H9 (cell line): ENCODE measurements at regions not wholly inside any gene's neighbourhood (a gene's known extent, or its start where the extent isn't known, plus 50 kb on each side); places are given as distances from the start of the nearest gene placed in this dataset.

Experiments
- DNase-seq: peaks from one replicate; pipeline ENCODE4 v3.0.0-alpha.2; 2017
- H2AFZ ChIP-seq: one replicate; pipeline ENCODE4 v1.6.1; 2013; ENCODE audit warnings: mild to moderate bottlenecking, low read length, control low read depth, moderate library complexity
- H2AK5ac ChIP-seq: 2 replicates; pipeline ENCODE4 v1.6.1; 2013; ENCODE audit warnings: low read length, control low read depth, mixed read lengths; ENCODE audit not compliant: insufficient read length
- H2BK120ac ChIP-seq: one replicate; pipeline ENCODE4 v1.6.1; 2013; ENCODE audit warnings: low read depth, mild to moderate bottlenecking, low read length, control low read depth, inconsistent platforms; ENCODE audit not compliant: poor library complexity, severe bottlenecking
- H2BK12ac ChIP-seq: 2 replicates; pipeline ENCODE4 v1.6.1; 2013; ENCODE audit warnings: low read length, control low read depth, mixed read lengths, low read depth; ENCODE audit not compliant: insufficient read length
- H2BK15ac ChIP-seq: 2 replicates; pipeline ENCODE4 v1.6.1; 2013; ENCODE audit warnings: low read depth, low read length, control low read depth
- H2BK20ac ChIP-seq: one replicate; pipeline ENCODE4 v1.6.1; 2013; ENCODE audit warnings: low read depth, mild to moderate bottlenecking, low read length, control low read depth, inconsistent platforms; ENCODE audit not compliant: poor library complexity, severe bottlenecking
- H2BK5ac ChIP-seq: 2 replicates; pipeline ENCODE4 v1.6.1; 2013; ENCODE audit warnings: low read length, control low read depth, mixed read lengths; ENCODE audit not compliant: insufficient read length
- H3K14ac ChIP-seq: 2 replicates; pipeline ENCODE4 v1.6.1; 2013; ENCODE audit warnings: low read length, control low read depth; ENCODE audit not compliant: insufficient read depth
- H3K18ac ChIP-seq: 2 replicates; pipeline ENCODE4 v1.6.1; 2013; ENCODE audit warnings: low read depth, mild to moderate bottlenecking, mixed read lengths, low read length, control low read depth; ENCODE audit not compliant: insufficient read length
- H3K23ac ChIP-seq: 2 replicates; pipeline ENCODE4 v1.6.1; 2013; ENCODE audit warnings: low read length, control low read depth, mixed read lengths, low read depth; ENCODE audit not compliant: insufficient read length
- H3K23me2 ChIP-seq: 2 replicates; pipeline ENCODE4 v1.6.1; 2013; ENCODE audit warnings: low read depth, mild to moderate bottlenecking, mixed read lengths, low read length, control low read depth; ENCODE audit not compliant: insufficient read length, poor library complexity, severe bottlenecking
- H3K27ac ChIP-seq: 2 replicates; pipeline ENCODE4 v1.5.1; 2013; ENCODE audit warnings: low read length, control low read depth, mixed read lengths, low read depth; ENCODE audit not compliant: insufficient read length
- H3K27me3 ChIP-seq: 2 replicates; pipeline ENCODE4 v1.6.1; 2013; ENCODE audit warnings: low read length, control low read depth, inconsistent platforms; ENCODE audit not compliant: insufficient read depth
- H3K4ac ChIP-seq: 2 replicates; pipeline ENCODE4 v1.6.1; 2013; ENCODE audit warnings: low read depth, mild to moderate bottlenecking, control low read depth, inconsistent platforms, low read length, moderate library complexity
- H3K4me1 ChIP-seq: 2 replicates; pipeline ENCODE4 v1.6.1; 2013; ENCODE audit warnings: low read length, control low read depth, inconsistent platforms; ENCODE audit not compliant: insufficient read depth
- H3K4me2 ChIP-seq: 2 replicates; pipeline ENCODE4 v1.6.1; 2013; ENCODE audit warnings: low read length, control low read depth, mixed read lengths; ENCODE audit not compliant: insufficient read length, insufficient read depth
- H3K56ac ChIP-seq: 2 replicates; pipeline ENCODE4 v1.6.1; 2013; ENCODE audit warnings: low read depth, mild to moderate bottlenecking, mixed read lengths, low read length, control low read depth; ENCODE audit not compliant: insufficient read length
- H3K79me1 ChIP-seq: 2 replicates; pipeline ENCODE4 v1.6.1; 2013; ENCODE audit warnings: low read depth, mild to moderate bottlenecking, moderate library complexity, low read length, control low read depth, inconsistent platforms; ENCODE audit not compliant: insufficient read depth, poor library complexity, severe bottlenecking
- H3K79me2 ChIP-seq: 2 replicates; pipeline ENCODE4 v1.6.1; 2013; ENCODE audit warnings: low read length, control low read depth, inconsistent platforms; ENCODE audit not compliant: insufficient read depth
- H3K9ac ChIP-seq: 2 replicates; pipeline ENCODE4 v1.6.1; 2013; ENCODE audit warnings: low read length, control low read depth, mixed read lengths; ENCODE audit not compliant: insufficient read length; ENCODE audit errors: extremely low read depth
- H3K9me3 ChIP-seq: one replicate; pipeline ENCODE4 v1.6.1; 2013; ENCODE audit warnings: low read depth, low read length, inconsistent platforms; ENCODE audit not compliant: control insufficient read depth
- H3T11ph ChIP-seq: one replicate; pipeline ENCODE4 v1.6.1; 2013; ENCODE audit warnings: mild to moderate bottlenecking, low read length, control low read depth, inconsistent platforms
- H4K20me1 ChIP-seq: one replicate; pipeline ENCODE4 v1.6.1; 2013; ENCODE audit not compliant: control insufficient read depth, insufficient read length, insufficient read depth
- H4K5ac ChIP-seq: 2 replicates; pipeline ENCODE4 v1.6.1; 2013; ENCODE audit warnings: low read depth, mild to moderate bottlenecking, mixed read lengths, low read length, control low read depth; ENCODE audit not compliant: insufficient read length
- H4K8ac ChIP-seq: replicated peaks from 2 replicates; pipeline ENCODE4 v1.6.1; 2013; ENCODE audit warnings: low read length, control low read depth, mixed read lengths, low read depth; ENCODE audit not compliant: insufficient read length
- H4K91ac ChIP-seq: 2 replicates; pipeline ENCODE4 v1.6.1; 2013; ENCODE audit warnings: low read depth, mild to moderate bottlenecking, moderate library complexity, mixed read lengths, low read length, control low read depth; ENCODE audit not compliant: insufficient read length
- H3K27ac Mint-ChIP-seq, 3 experiments: 2 replicates in 2 of 3; 3 replicates in 1 of 3; pipeline ENCODE4 v1.8.0; 2020 to 2021; ENCODE audit warnings: mixed read lengths in 3 of 3, mild to moderate bottlenecking in 1 of 3, moderate library complexity in 1 of 3
- H3K27me3 Mint-ChIP-seq: 2 replicates; pipeline ENCODE4 v1.8.0; 2021; ENCODE audit warnings: low read depth, mild to moderate bottlenecking, moderate library complexity, mixed read lengths
- H3K36me3 Mint-ChIP-seq, 3 experiments: 2 replicates in 2 of 3; 3 replicates in 1 of 3; pipeline ENCODE4 v1.8.0; 2020 to 2021; ENCODE audit warnings: low read depth in 3 of 3, mixed read lengths in 3 of 3; ENCODE audit not compliant: insufficient read depth in 1 of 3
- H3K4me1 Mint-ChIP-seq, 2 experiments: 2 replicates each; pipeline ENCODE4 v1.8.0; 2020; ENCODE audit warnings: mixed read lengths in 2 of 2
- H3K4me3 Mint-ChIP-seq, 2 experiments: 2 replicates in 1 of 2; 3 replicates in 1 of 2; pipeline ENCODE4 v1.8.0; 2020 to 2021; ENCODE audit warnings: mild to moderate bottlenecking in 2 of 2, mixed read lengths in 2 of 2, moderate library complexity in 1 of 2
- H3K9me3 Mint-ChIP-seq, 2 experiments: 2 replicates in 1 of 2; 3 replicates in 1 of 2; pipeline ENCODE4 v1.8.0; 2020; ENCODE audit warnings: mild to moderate bottlenecking in 2 of 2, mixed read lengths in 2 of 2, moderate library complexity in 1 of 2
- CTCF ChIP-seq: fragments of 200-600 bp; sonication (generic); conservative IDR thresholded peaks from 3 replicates; pipeline ENCODE4 v1.8.0; 2021; ENCODE audit warnings: antibody characterized with exemption, mild to moderate bottlenecking
- WGBS: extraction: QIAGEN DNeasy Blood & Tissue Kit; methylation state at CpG from one replicate; pipeline ENCODE4 v1.1.7; 2013; ENCODE audit warnings: missing lambda C conversion rate, low lambda C conversion rate, mixed read lengths; ENCODE audit not compliant: insufficient read length; ENCODE audit errors: extremely low coverage; 5-methylcytosine and 5-hydroxymethylcytosine counted together

GRCh38 chr1:30405081-30405480 lies 318.3 kb downstream of the MATN1 start:
- no peak overlapping the region for H3K56ac ChIP-seq
- H2BK15ac ChIP-seq, result no peak overlapping the region
- no peaks in the 10 kb centered on the region for H3K4me1 ChIP-seq
- no peak overlapping the region for H2AFZ ChIP-seq
- no peaks in the 10 kb centered on the region for H3K23me2 ChIP-seq
- H2BK120ac ChIP-seq, result no peak overlapping the region
- H3K9ac ChIP-seq, result no peak overlapping the region
- H4K8ac ChIP-seq, result no peak overlapping the region
- H3K18ac ChIP-seq, result no peak overlapping the region
- no peaks in the 10 kb centered on the region for H3K79me2 ChIP-seq
- Mint-ChIP-seq H3K4me3 (no peak overlapping the region), H3K27ac (no peak overlapping the region; a peak in 1 of 7 replicates), H3K9me3 (no peaks in the 10 kb centered on the region), H3K27me3 (peaks cover 8% of the 10 kb centered on the region), H3K4me1 (peaks cover 15 to 24% of the 10 kb centered on the region in 2 experiments), H3K36me3 (no peaks in the 10 kb centered on the region)
- H2BK20ac ChIP-seq, result no peak overlapping the region
- no peaks in the 10 kb centered on the region for H3K9me3 ChIP-seq
- no peaks in the 10 kb centered on the region for H3K27me3 ChIP-seq
- H3K23ac ChIP-seq, result no peak overlapping the region
- no peak overlapping the region for H2BK12ac ChIP-seq
- no peak overlapping the region for H3K14ac ChIP-seq
- H2BK5ac ChIP-seq, result no peak overlapping the region
- no peak overlapping the region for H3K4ac ChIP-seq
- H4K20me1 ChIP-seq, result no peaks in the 10 kb centered on the region
- no peak overlapping the region for H2AK5ac ChIP-seq
- H3T11ph ChIP-seq, result no peak overlapping the region
- H4K91ac ChIP-seq, result no peak overlapping the region
- no peak overlapping the region for H3K4me2 ChIP-seq
- TF ChIP-seq CTCF, result no peak
- no peak overlapping the region for H3K27ac ChIP-seq
- no peaks in the 10 kb centered on the region for H3K79me1 ChIP-seq
- peak; percentile 16 for DNase-seq
- H4K5ac ChIP-seq, result no peak overlapping the region
- no CpG with 5 or more reads among the region's 4 CpGs for WGBS
